ENCODE measurements at regions not wholly inside any gene's neighbourhood (a gene's known extent, or its start where the extent isn't known, plus 50 kb on each side); places are given as distances from the start of the nearest gene placed in this dataset.

DNA sequence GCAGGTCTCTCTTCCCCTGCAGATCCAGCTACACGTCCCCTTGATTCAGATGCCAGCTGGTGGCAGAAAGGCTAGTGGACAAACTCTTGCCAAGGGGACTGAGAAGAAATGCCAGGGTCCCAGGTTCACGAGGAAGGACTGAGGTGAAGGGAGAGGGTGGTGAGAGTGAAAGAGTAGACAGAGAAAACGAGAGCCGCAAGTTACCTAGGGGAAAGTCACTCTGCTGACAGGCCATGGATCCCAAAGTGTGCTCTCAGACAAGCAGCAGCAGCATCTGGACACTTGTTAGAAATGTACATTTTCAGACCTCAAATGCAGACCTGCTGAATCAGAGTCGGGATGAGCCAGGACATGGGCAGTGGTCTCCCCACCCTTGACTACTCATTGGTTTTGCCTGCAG is 192.3 kb downstream of the FGFR2 start:
- no peak overlapping the region for H2BK5ac ChIP-seq (ENCODE audit: low read depth, low read length, poor library complexity)
- no peak overlapping the region for H4K12ac ChIP-seq (ENCODE audit: low read depth, low read length)
- H3K27ac ChIP-seq (ENCODE audit: low read depth, low read length): no peak overlapping the region
- no peak overlapping the region for H2AFZ ChIP-seq (ENCODE audit: insufficient read depth, low read length, poor library complexity)
- H3K36me3 ChIP-seq (ENCODE audit: control insufficient read depth in 1 of 2, insufficient read depth in 2 of 2, low read length in 2 of 2): no peaks in the 10 kb centered on the region
- H3K23ac ChIP-seq (ENCODE audit: low read length): no peak overlapping the region
- no CpG with 5 or more reads among the region's 5 CpGs for WGBS (ENCODE audit: extremely low coverage, insufficient coverage, insufficient read length)
- no peaks in the 10 kb centered on the region for H3K9me3 ChIP-seq (ENCODE audit: insufficient read depth, low read depth, low read length)
- H3K4ac ChIP-seq (ENCODE audit: low read depth, low read length): no peak overlapping the region
- no peaks in the 10 kb centered on the region for H3K4me1 ChIP-seq (ENCODE audit: control insufficient read depth in 1 of 2, insufficient read depth in 2 of 2, low read length in 2 of 2)
- no peak overlapping the region for H3K4me3 ChIP-seq (ENCODE audit: low read depth, low read length)
- no peak overlapping the region for H4K8ac ChIP-seq (ENCODE audit: low read depth, low read length)
- no peak for DNase-seq
- H3K27me3 ChIP-seq (ENCODE audit: insufficient read depth, low read length): no peaks in the 10 kb centered on the region
- no peaks in the 10 kb centered on the region for H3K79me1 ChIP-seq (ENCODE audit: low read length)
- H3K79me2 ChIP-seq (ENCODE audit: control insufficient read depth, insufficient read depth, low read length, poor library complexity): no peaks in the 10 kb centered on the region
- no peak overlapping the region for H3K18ac ChIP-seq (ENCODE audit: low read length)
- no peak overlapping the region for H4K91ac ChIP-seq (ENCODE audit: low read depth, low read length)
- H2BK12ac ChIP-seq (ENCODE audit: low read length): no peak overlapping the region
- no peak overlapping the region for H2AK5ac ChIP-seq (ENCODE audit: low read length)
- no peak overlapping the region for H3K14ac ChIP-seq (ENCODE audit: low read length)
- no peak overlapping the region for H3K9ac ChIP-seq (ENCODE audit: low read length)
- no peak overlapping the region for H2BK120ac ChIP-seq (ENCODE audit: insufficient read depth, low read length, poor library complexity)
- H3K4me2 ChIP-seq (ENCODE audit: low read length): no peak overlapping the region

DNA sequence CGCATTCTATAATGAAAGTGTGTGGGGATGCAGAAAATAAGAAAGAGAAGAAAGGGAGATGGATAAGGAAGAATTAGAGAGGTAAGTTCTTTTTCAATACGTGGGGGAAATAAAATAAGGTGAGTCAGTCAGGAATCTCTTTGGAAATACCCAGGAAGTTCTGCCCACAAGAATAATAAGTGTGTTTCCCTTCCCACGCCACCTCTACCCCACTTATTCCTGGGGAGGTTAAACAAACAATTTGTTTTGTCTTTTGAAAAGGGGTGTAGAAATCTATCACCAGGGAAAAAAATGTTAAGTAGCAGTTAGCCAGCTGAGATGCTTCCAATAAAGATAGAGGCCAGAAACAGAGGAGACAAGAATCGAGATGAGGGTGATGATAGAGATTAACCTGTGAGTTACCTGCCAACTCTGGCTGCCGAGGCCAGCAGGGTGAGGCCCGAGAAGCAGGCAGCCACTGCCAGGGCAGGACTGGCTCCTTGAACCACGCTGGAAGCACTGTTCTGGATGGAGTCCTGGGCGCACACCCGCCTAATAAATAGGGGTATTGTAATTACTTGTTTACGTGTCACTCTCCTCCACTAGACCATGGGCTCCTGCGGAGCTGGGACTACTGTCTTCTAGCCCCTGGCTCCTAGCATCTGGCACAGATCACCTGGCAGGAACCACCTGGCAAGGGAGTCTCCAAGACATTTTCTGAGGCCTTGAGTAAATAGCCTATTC is 191.3 kb downstream of the FGFR2 start:
- no peak overlapping the region for H2AFZ ChIP-seq (ENCODE audit: insufficient read depth, low read length, poor library complexity)
- H3K4ac ChIP-seq (ENCODE audit: low read depth, low read length): no peak overlapping the region
- DNase-seq: no peak
- H3K14ac ChIP-seq (ENCODE audit: low read length): no peak overlapping the region
- no peak overlapping the region for H3K9ac ChIP-seq (ENCODE audit: low read length)
- no peak overlapping the region for H4K91ac ChIP-seq (ENCODE audit: low read depth, low read length)
- no peak overlapping the region for H2BK12ac ChIP-seq (ENCODE audit: low read length)
- no peaks in the 10 kb centered on the region for H3K27me3 ChIP-seq (ENCODE audit: insufficient read depth, low read length)
- H2AK5ac ChIP-seq (ENCODE audit: low read length): no peak overlapping the region
- H3K4me3 ChIP-seq (ENCODE audit: low read depth, low read length): no peak overlapping the region
- H3K36me3 ChIP-seq (ENCODE audit: control insufficient read depth in 1 of 2, insufficient read depth in 2 of 2, low read length in 2 of 2): no peaks in the 10 kb centered on the region
- no peak overlapping the region for H3K18ac ChIP-seq (ENCODE audit: low read length)
- no peaks in the 10 kb centered on the region for H3K4me1 ChIP-seq (ENCODE audit: control insufficient read depth in 1 of 2, insufficient read depth in 2 of 2, low read length in 2 of 2)
- H3K27ac ChIP-seq (ENCODE audit: low read depth, low read length): no peak overlapping the region
- H3K4me2 ChIP-seq (ENCODE audit: low read length): no peak overlapping the region
- H3K23ac ChIP-seq (ENCODE audit: low read length): no peak overlapping the region
- H2BK120ac ChIP-seq (ENCODE audit: insufficient read depth, low read length, poor library complexity): no peak overlapping the region
- H3K79me1 ChIP-seq (ENCODE audit: low read length): no peaks in the 10 kb centered on the region
- WGBS (ENCODE audit: extremely low coverage, insufficient coverage, insufficient read length): 100% methylated on average over 1 of the region's 11 CpGs
- H3K79me2 ChIP-seq (ENCODE audit: control insufficient read depth, insufficient read depth, low read length, poor library complexity): no peaks in the 10 kb centered on the region
- H4K12ac ChIP-seq (ENCODE audit: low read depth, low read length): no peak overlapping the region
- no peaks in the 10 kb centered on the region for H3K9me3 ChIP-seq (ENCODE audit: insufficient read depth, low read depth, low read length)
- no peak overlapping the region for H2BK5ac ChIP-seq (ENCODE audit: low read depth, low read length, poor library complexity)
- H4K8ac ChIP-seq (ENCODE audit: low read depth, low read length): no peak overlapping the region

DNA sequence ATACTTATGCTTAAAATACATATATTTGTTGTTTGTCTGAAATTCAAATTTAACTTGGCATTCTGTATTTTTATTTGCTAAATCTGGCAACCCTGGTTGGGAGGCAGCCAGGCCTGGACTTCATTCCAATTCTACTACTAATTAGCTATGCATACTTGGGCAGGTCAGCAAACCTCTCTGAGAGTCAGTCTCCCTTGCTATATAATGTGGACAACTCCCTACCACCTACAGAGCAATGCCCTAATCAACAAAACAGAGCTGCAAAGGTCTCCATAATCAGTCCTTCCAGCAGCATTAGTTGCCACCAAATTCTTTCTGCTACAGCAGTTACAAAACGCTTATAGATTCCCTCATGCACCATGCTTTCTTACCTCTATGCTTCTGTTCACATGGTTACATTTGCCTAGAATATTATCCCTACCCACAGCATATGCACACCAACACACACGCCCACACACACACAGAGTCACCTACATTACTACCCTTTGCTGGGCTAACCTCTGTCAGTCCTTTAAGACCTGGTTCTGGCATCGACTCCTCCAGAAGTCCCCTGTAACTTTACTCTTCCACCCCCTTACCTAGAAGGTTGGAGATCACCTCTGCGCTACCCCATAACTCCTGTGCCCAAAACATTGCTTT is 188.7 kb downstream of the FGFR2 start:
- no peak overlapping the region for H3K9ac ChIP-seq (ENCODE audit: low read length)
- no peak overlapping the region for H3K4me2 ChIP-seq (ENCODE audit: low read length)
- H4K12ac ChIP-seq (ENCODE audit: low read depth, low read length): no peak overlapping the region
- H3K4ac ChIP-seq (ENCODE audit: low read depth, low read length): no peak overlapping the region
- no peaks in the 10 kb centered on the region for H3K27me3 ChIP-seq (ENCODE audit: insufficient read depth, low read length)
- no peak overlapping the region for H4K91ac ChIP-seq (ENCODE audit: low read depth, low read length)
- WGBS (ENCODE audit: extremely low coverage, insufficient coverage, insufficient read length): no CpG with 5 or more reads among the region's 4 CpGs
- DNase-seq: no peak
- no peak overlapping the region for H3K18ac ChIP-seq (ENCODE audit: low read length)
- no peak overlapping the region for H3K4me3 ChIP-seq (ENCODE audit: low read depth, low read length)
- no peaks in the 10 kb centered on the region for H3K36me3 ChIP-seq (ENCODE audit: control insufficient read depth in 1 of 2, insufficient read depth in 2 of 2, low read length in 2 of 2)
- no peak overlapping the region for H2BK120ac ChIP-seq (ENCODE audit: insufficient read depth, low read length, poor library complexity)
- no peaks in the 10 kb centered on the region for H3K79me2 ChIP-seq (ENCODE audit: control insufficient read depth, insufficient read depth, low read length, poor library complexity)
- H2AK5ac ChIP-seq (ENCODE audit: low read length): no peak overlapping the region
- peaks cover 1% of the 10 kb centered on the region for H3K9me3 ChIP-seq (ENCODE audit: insufficient read depth, low read depth, low read length)
- H2AFZ ChIP-seq (ENCODE audit: insufficient read depth, low read length, poor library complexity): no peak overlapping the region
- H2BK5ac ChIP-seq (ENCODE audit: low read depth, low read length, poor library complexity): no peak overlapping the region
- no peak overlapping the region for H3K14ac ChIP-seq (ENCODE audit: low read length)
- H3K27ac ChIP-seq (ENCODE audit: low read depth, low read length): no peak overlapping the region
- no peak overlapping the region for H2BK12ac ChIP-seq (ENCODE audit: low read length)
- no peaks in the 10 kb centered on the region for H3K4me1 ChIP-seq (ENCODE audit: control insufficient read depth in 1 of 2, insufficient read depth in 2 of 2, low read length in 2 of 2)
- H3K23ac ChIP-seq (ENCODE audit: low read length): no peak overlapping the region
- H4K8ac ChIP-seq (ENCODE audit: low read depth, low read length): no peak overlapping the region
- no peaks in the 10 kb centered on the region for H3K79me1 ChIP-seq (ENCODE audit: low read length)

DNA sequence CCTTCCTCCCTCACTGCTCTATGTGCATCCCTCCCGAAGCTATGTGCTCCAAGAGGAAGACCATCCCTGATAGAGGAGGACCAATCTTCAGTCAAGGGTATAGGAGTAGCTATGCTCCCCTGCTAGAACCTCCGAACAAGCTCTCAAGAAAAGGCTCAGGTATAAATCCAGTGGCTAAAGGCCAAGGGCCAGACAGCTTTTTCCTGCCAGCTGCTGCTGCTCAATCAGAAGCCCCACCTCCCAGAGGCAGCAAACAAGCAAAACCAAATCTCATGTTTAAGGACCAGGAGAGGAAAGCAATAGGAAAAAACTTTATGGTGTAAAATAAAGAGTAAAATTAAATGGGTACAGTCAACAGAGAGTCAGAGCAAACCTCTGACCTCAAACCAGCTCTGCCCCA is 187.2 kb downstream of the FGFR2 start:
- H3K18ac ChIP-seq (ENCODE audit: low read length): no peak overlapping the region
- H2BK120ac ChIP-seq (ENCODE audit: insufficient read depth, low read length, poor library complexity): no peak overlapping the region
- no peaks in the 10 kb centered on the region for H3K79me1 ChIP-seq (ENCODE audit: low read length)
- no peaks in the 10 kb centered on the region for H3K36me3 ChIP-seq (ENCODE audit: control insufficient read depth in 1 of 2, insufficient read depth in 2 of 2, low read length in 2 of 2)
- no peak overlapping the region for H4K12ac ChIP-seq (ENCODE audit: low read depth, low read length)
- H3K4me1 ChIP-seq (ENCODE audit: control insufficient read depth in 1 of 2, insufficient read depth in 2 of 2, low read length in 2 of 2): no peaks in the 10 kb centered on the region
- H3K4me2 ChIP-seq (ENCODE audit: low read length): no peak overlapping the region
- H2BK5ac ChIP-seq (ENCODE audit: low read depth, low read length, poor library complexity): no peak overlapping the region
- no peak overlapping the region for H2BK12ac ChIP-seq (ENCODE audit: low read length)
- H4K91ac ChIP-seq (ENCODE audit: low read depth, low read length): no peak overlapping the region
- no peak overlapping the region for H3K4ac ChIP-seq (ENCODE audit: low read depth, low read length)
- no peak overlapping the region for H3K4me3 ChIP-seq (ENCODE audit: low read depth, low read length)
- no peak for DNase-seq
- H3K14ac ChIP-seq (ENCODE audit: low read length): no peak overlapping the region
- peaks cover 1% of the 10 kb centered on the region for H3K9me3 ChIP-seq (ENCODE audit: insufficient read depth, low read depth, low read length)
- no peak overlapping the region for H2AFZ ChIP-seq (ENCODE audit: insufficient read depth, low read length, poor library complexity)
- no peak overlapping the region for H2AK5ac ChIP-seq (ENCODE audit: low read length)
- H3K27me3 ChIP-seq (ENCODE audit: insufficient read depth, low read length): no peaks in the 10 kb centered on the region
- H3K27ac ChIP-seq (ENCODE audit: low read depth, low read length): no peak overlapping the region
- no peaks in the 10 kb centered on the region for H3K79me2 ChIP-seq (ENCODE audit: control insufficient read depth, insufficient read depth, low read length, poor library complexity)
- no peak overlapping the region for H4K8ac ChIP-seq (ENCODE audit: low read depth, low read length)
- no peak overlapping the region for H3K9ac ChIP-seq (ENCODE audit: low read length)
- H3K23ac ChIP-seq (ENCODE audit: low read length): no peak overlapping the region
- no CpG with 5 or more reads among the region's 2 CpGs for WGBS (ENCODE audit: extremely low coverage, insufficient coverage, insufficient read length)

All from trophoblast cell (in vitro differentiated cells and primary cell).